ENCODE measurements at regions not wholly inside any gene's neighbourhood (a gene's known extent, or its start where the extent isn't known, plus 50 kb on each side); places are given as distances from the start of the nearest gene placed in this dataset.

- H3K4me3 ChIP-seq (ENCODE audit: low read depth, low read length): no peak overlapping the region
- TF ChIP-seq, protein P1, sequence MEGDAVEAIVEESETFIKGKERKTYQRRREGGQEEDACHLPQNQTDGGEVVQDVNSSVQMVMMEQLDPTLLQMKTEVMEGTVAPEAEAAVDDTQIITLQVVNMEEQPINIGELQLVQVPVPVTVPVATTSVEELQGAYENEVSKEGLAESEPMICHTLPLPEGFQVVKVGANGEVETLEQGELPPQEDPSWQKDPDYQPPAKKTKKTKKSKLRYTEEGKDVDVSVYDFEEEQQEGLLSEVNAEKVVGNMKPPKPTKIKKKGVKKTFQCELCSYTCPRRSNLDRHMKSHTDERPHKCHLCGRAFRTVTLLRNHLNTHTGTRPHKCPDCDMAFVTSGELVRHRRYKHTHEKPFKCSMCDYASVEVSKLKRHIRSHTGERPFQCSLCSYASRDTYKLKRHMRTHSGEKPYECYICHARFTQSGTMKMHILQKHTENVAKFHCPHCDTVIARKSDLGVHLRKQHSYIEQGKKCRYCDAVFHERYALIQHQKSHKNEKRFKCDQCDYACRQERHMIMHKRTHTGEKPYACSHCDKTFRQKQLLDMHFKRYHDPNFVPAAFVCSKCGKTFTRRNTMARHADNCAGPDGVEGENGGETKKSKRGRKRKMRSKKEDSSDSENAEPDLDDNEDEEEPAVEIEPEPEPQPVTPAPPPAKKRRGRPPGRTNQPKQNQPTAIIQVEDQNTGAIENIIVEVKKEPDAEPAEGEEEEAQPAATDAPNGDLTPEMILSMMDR (IDR thresholded peaks at IDR 0.05; ENCODE audit: low read depth, low read length, missing control alignments): no peak
- in situ Hi-C loops (cut with HindIII; ENCODE audit: low sequenced_read_pairs): no loop called here
- peak; percentile 92 for DNase-seq (ENCODE audit: low read depth)
Observed at GRCh38 chr2:2664989-2665833, 334.1 kb upstream of the MYT1L start.

GRCh38 chr2:2663401-2664036 lies 332.4 kb upstream of the MYT1L start:
- in situ Hi-C loops (cut with HindIII; ENCODE audit: low sequenced_read_pairs): no loop called here

DNA sequence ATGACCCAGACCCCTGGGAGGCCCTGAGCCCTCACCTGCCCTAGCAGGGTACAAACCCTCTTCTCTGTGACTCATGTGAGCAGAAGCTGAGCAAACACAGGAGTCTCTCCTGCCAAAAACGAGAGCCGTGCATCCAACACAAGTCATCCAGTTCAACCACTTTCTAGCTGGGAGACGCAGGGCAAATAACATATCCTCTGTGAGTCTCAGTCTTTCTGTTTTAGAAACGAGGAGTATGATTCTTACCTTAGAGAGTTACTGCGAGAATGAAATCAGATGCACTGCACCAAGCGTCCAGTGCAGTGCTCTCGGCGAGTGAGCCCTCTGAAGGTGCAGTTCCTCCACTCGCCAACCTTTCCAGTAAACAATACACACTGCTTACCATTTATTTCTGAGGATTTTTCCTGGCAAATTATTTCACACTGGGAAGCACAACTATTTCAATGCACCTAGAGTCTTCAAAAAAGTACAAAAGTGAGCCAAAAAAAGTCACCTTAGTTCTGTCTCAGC lies 331.8 kb upstream of the MYT1L start:
- no peak for DNase-seq (ENCODE audit: low read depth)
- TF ChIP-seq, protein P1 (IDR thresholded peaks at IDR 0.05; ENCODE audit: low read depth, low read length, missing control alignments): no peak
- no peak overlapping the region for H3K4me3 ChIP-seq (ENCODE audit: low read depth, low read length)
- in situ Hi-C loops (cut with HindIII; ENCODE audit: low sequenced_read_pairs): no loop called here

More at GRCh38 chr2:2663401-2664036, 332.4 kb upstream of the MYT1L start:
- H3K4me3 ChIP-seq (ENCODE audit: low read depth, low read length): no peak overlapping the region
- DNase-seq (ENCODE audit: low read depth): peak; percentile 19
- TF ChIP-seq, protein P1 (IDR thresholded peaks at IDR 0.05; ENCODE audit: low read depth, low read length, missing control alignments): no peak

DNA sequence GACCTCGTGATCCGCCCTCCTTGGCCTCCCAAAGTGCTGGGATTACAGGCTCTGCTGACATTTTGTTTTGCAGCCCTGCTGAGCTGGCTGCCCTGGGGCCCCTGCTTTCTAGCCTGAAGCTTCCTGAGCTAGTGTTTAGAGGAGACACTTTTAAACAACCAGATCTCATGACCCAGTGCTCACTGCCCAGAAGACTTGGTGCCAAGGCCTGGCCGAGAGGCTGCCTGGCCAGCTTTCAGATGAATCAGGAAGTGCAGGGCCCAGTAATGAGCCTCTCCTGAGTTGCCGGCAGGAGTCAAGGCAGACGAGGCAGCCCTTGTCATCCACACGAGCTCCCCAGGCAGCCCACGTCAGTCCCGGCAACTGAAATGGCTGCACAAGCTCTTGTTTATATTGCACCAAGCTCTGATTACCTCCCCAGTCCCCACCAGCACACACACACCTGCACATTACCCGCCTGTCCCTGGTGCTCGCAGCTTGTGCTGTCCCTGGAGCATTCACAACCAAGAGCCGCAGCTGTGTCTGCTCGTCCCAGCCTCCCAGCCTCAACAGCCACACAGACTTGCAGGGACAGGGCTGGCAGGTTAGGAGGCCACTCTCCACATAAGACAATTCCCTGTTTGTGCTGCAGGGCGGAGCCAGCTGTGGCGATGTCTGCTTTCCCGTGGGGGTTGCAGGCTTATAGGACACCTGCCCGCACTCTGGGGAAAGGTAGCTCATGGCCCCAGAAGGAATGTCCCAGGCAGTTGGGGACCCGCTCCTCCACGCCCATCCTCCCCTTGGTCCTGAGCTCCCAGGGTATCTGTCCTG lies 331.2 kb upstream of the MYT1L start:
- no peak overlapping the region for H3K4me3 ChIP-seq (ENCODE audit: low read depth, low read length)
- TF ChIP-seq, protein P1 (IDR thresholded peaks at IDR 0.05; ENCODE audit: low read depth, low read length, missing control alignments): no peak
- in situ Hi-C loops (cut with HindIII; ENCODE audit: low sequenced_read_pairs): no loop called here
- DNase-seq (ENCODE audit: low read depth): no peak

GRCh38 chr2:2660789-2661355 lies 329.8 kb upstream of the MYT1L start:
- no peak overlapping the region for H3K4me3 ChIP-seq (ENCODE audit: low read depth, low read length)
- no peak for DNase-seq (ENCODE audit: low read depth)
- TF ChIP-seq, protein P1 (IDR thresholded peaks at IDR 0.05; ENCODE audit: low read depth, low read length, missing control alignments): no peak
- in situ Hi-C loops (cut with HindIII; ENCODE audit: low sequenced_read_pairs): no loop called here

Measured in astrocyte of the cerebellum (primary cell).